B cell (primary cell): ENCODE measurements at regions not wholly inside any gene's neighbourhood (a gene's known extent, or its start where the extent isn't known, plus 50 kb on each side); places are given as distances from the start of the nearest gene placed in this dataset.

Experiments
- ATAC-seq: fragments of 200-7000 bp; cut with Tn5 transposase; one replicate; pipeline ENCODE4 v1.10.0; 2021; ENCODE audit warnings: low read depth, mild to moderate bottlenecking, moderate number of reproducible peaks, moderate library complexity
- CTCF ChIA-PET: fragments of 350-600 bp; sonication (Branson Sonifier 250); formaldehyde crosslinking; loops from one replicate; lab custom pipeline; 2021; ENCODE audit warnings: antibody characterized with exemption, inconsistent platforms; lab: Charles Lee
- POLR2A ChIA-PET: fragments of 350-600 bp; sonication (Branson Sonifier 250); formaldehyde crosslinking; loops from one replicate; lab custom pipeline; 2021; ENCODE audit warnings: antibody characterized with exemption; lab: Charles Lee
- DNase-seq: peaks from one replicate; pipeline ENCODE4 v3.0.0; 2013
- H2AFZ ChIP-seq: 2 replicates; pipeline ENCODE4 v1.6.1; 2012; ENCODE audit warnings: mild to moderate bottlenecking, low read depth, low read length; ENCODE audit not compliant: insufficient read depth, poor library complexity, severe bottlenecking
- H3K27ac ChIP-seq, 2 donors: 1 replicate in 1 of 2; 2 replicates in 1 of 2; pipeline ENCODE4 v1.5.1; 2012 to 2013; ENCODE audit warnings: low read length in 2 of 2, mild to moderate bottlenecking in 2 of 2, moderate library complexity in 1 of 2
- H3K27me3 ChIP-seq, 4 experiments: fragments of 200-600 bp in 1 of 4; sonication (generic) in 1 of 4; replicated peaks in 1 of 4; 1 replicate in 2 of 4; 2 replicates in 2 of 4; pipeline versions ENCODE4 v1.6.1 to v1.7.0; 2013 to 2016; ENCODE audit warnings: low read length in 3 of 4, mild to moderate bottlenecking in 2 of 4, mixed read lengths in 1 of 4, moderate library complexity in 1 of 4; ENCODE audit not compliant: insufficient read depth in 4 of 4, control insufficient read depth in 3 of 4; ENCODE audit errors: control extremely low read depth in 1 of 4
- H3K36me3 ChIP-seq, 2 experiments: replicated peaks in 1 of 2; 1 replicate in 1 of 2; 2 replicates in 1 of 2; pipeline versions ENCODE4 v1.6.1 to v1.7.1; 2013; ENCODE audit warnings: low read length in 1 of 2; ENCODE audit not compliant: insufficient read depth in 2 of 2, control insufficient read depth in 1 of 2; ENCODE audit errors: control extremely low read depth in 1 of 2, extremely low read depth in 1 of 2
- H3K4me1 ChIP-seq, 2 donors: fragments of 200-600 bp in 1 of 2; sonication (generic) in 1 of 2; 1 replicate in 1 of 2; 2 replicates in 1 of 2; pipeline versions ENCODE4 v1.5.1 to v1.6.1; 2013 to 2017; ENCODE audit warnings: low read length in 2 of 2; ENCODE audit not compliant: control insufficient read depth in 2 of 2, insufficient read depth in 2 of 2
- H3K4me2 ChIP-seq: replicated peaks from 2 replicates; pipeline ENCODE3; 2012; ENCODE audit warnings: mild to moderate bottlenecking, low read depth, low read length; ENCODE audit not compliant: poor library complexity, severe bottlenecking
- H3K4me3 ChIP-seq, 5 experiments: fragments of 200-600 bp in 1 of 5; sonication (generic) in 1 of 5; 1 replicate in 3 of 5; 2 replicates in 2 of 5; pipeline versions ENCODE4 v1.5.1 to v1.7.0; 2011 to 2016; ENCODE audit warnings: low read length in 4 of 5, mild to moderate bottlenecking in 4 of 5, low read depth in 2 of 5, control low read depth in 1 of 5, moderate library complexity in 1 of 5; ENCODE audit not compliant: insufficient read depth in 1 of 5; ENCODE audit errors: control extremely low read depth in 1 of 5, extremely low read depth in 1 of 5
- H3K79me2 ChIP-seq: fragments of 200-600 bp; sonication (generic); one replicate; pipeline ENCODE4 v1.6.0; 2016; ENCODE audit warnings: low read length; ENCODE audit not compliant: control insufficient read depth, insufficient read depth
- H3K9ac ChIP-seq: fragments of 200-600 bp; sonication (generic); 2 replicates; pipeline ENCODE4 v1.6.1; 2017; ENCODE audit warnings: mild to moderate bottlenecking, low read length, moderate library complexity
- H3K9me3 ChIP-seq, 3 donors: one replicate each; pipeline versions ENCODE4 v1.6.1 to v1.7.1; 2013; ENCODE audit warnings: low read length in 2 of 3; ENCODE audit not compliant: control insufficient read depth in 2 of 3, insufficient read depth in 1 of 3; ENCODE audit errors: control extremely low read depth in 1 of 3
- H4K20me1 ChIP-seq: 2 replicates; pipeline ENCODE4 v1.6.0; 2012; ENCODE audit warnings: mild to moderate bottlenecking, low read length; ENCODE audit not compliant: insufficient read depth, control insufficient read depth, poor library complexity, severe bottlenecking
- H3K27ac Mint-ChIP-seq: one replicate; pipeline ENCODE4 v1.8.0; 2021; ENCODE audit warnings: mixed read lengths
- H3K27me3 Mint-ChIP-seq: one replicate; pipeline ENCODE4 v1.8.0; 2021; ENCODE audit warnings: mixed read lengths
- H3K4me1 Mint-ChIP-seq: one replicate; pipeline ENCODE4 v1.8.0; 2021; ENCODE audit warnings: mixed read lengths
- H3K4me3 Mint-ChIP-seq: one replicate; pipeline ENCODE4 v1.8.0; 2021; ENCODE audit warnings: mixed read lengths
- H3K9me3 Mint-ChIP-seq: one replicate; pipeline ENCODE4 v1.8.0; 2022; ENCODE audit warnings: mixed read lengths; ENCODE audit not compliant: insufficient read depth
- CTCF ChIP-seq: fragments of 200-600 bp; IDR thresholded peaks from one replicate; pipeline ENCODE4 v1.8.0; 2022; ENCODE audit warnings: antibody characterized with exemption, mild to moderate bottlenecking
- EZH2 ChIP-seq: IDR thresholded peaks from 2 replicates; pipeline ENCODE4 v1.6.1; 2012; ENCODE audit warnings: borderline replicate concordance, low read depth, mild to moderate bottlenecking, moderate library complexity, low read length; ENCODE audit not compliant: insufficient read depth, poor library complexity, severe bottlenecking
- WGBS: methylation state at CpG from one replicate; pipeline ENCODE4 v1.1.5; 2013; ENCODE audit warnings: missing lambda C conversion rate; ENCODE audit not compliant: insufficient coverage; 5-methylcytosine and 5-hydroxymethylcytosine counted together
- intact Hi-C: fragments of 100-400 bp; cut with micrococcal nuclease; formaldehyde crosslinking; loops from one replicate; pipeline ENCODE4 v1.10.0; 2022

- Histone ChIP-seq H3K27me3 (no peaks in the 10 kb centered on the region), H3K9me3 (peaks cover 0 to 11% (median 0%) of the 10 kb centered on the region in 3 donors), H3K4me1 (no peaks in the 10 kb centered on the region), H3K4me3 (no peak overlapping the region), H4K20me1 (no peaks in the 10 kb centered on the region), H3K27ac (no peak overlapping the region), H3K9ac (no peak overlapping the region), H2AFZ (no peak overlapping the region), H3K4me2 (no peak overlapping the region), H3K36me3 (no peaks in the 10 kb centered on the region), H3K79me2 (no peaks in the 10 kb centered on the region)
- H3K4me1 Mint-ChIP-seq: no peaks in the 10 kb centered on the region
- H3K9me3 Mint-ChIP-seq: no peaks in the 10 kb centered on the region
- WGBS: 83% methylated on average over 2 of the region's 4 CpGs
- intact Hi-C loops: no loop called here
- TF ChIP-seq EZH2 (no peak), CTCF (no peak)
- CTCF ChIA-PET: no interaction called here
- no peak overlapping the region for H3K4me3 Mint-ChIP-seq
- ATAC-seq (no peak), DNase-seq (no peak)
- no peaks in the 10 kb centered on the region for H3K27me3 Mint-ChIP-seq
- POLR2A ChIA-PET: no interaction called here
- H3K27ac Mint-ChIP-seq: no peak overlapping the region
Measured at GRCh38 chr20:60956194-60956593, 295.9 kb upstream of the CDH4 start.

GRCh38 chr20:60957621-60958020, 294.4 kb upstream of the CDH4 start:
- H3K4me2 ChIP-seq: no peak overlapping the region
- no peak overlapping the region for H2AFZ ChIP-seq
- ATAC-seq (no peak), DNase-seq (no peak)
- ChIA-PET CTCF (no interaction called here), POLR2A (no interaction called here)
- H3K4me3 Mint-ChIP-seq: no peak overlapping the region
- H3K9me3 ChIP-seq: peaks cover 0 to 17% (median 0%) of the 10 kb centered on the region in 3 donors
- 83% methylated on average over 3 of the region's 3 CpGs for WGBS
- no peak overlapping the region for H3K27ac Mint-ChIP-seq
- H3K36me3 ChIP-seq: no peaks in the 10 kb centered on the region
- H3K9me3 Mint-ChIP-seq: no peaks in the 10 kb centered on the region
- no peaks in the 10 kb centered on the region for H3K27me3 Mint-ChIP-seq
- no peak overlapping the region for H3K27ac ChIP-seq
- no peaks in the 10 kb centered on the region for H3K79me2 ChIP-seq
- no peaks in the 10 kb centered on the region for H3K4me1 ChIP-seq
- intact Hi-C loops: no loop called here
- no peak for TF ChIP-seq CTCF
- no peak for TF ChIP-seq EZH2
- no peaks in the 10 kb centered on the region for H3K4me1 Mint-ChIP-seq
- no peak overlapping the region for H3K4me3 ChIP-seq
- no peaks in the 10 kb centered on the region for H4K20me1 ChIP-seq
- no peak overlapping the region for H3K9ac ChIP-seq
- H3K27me3 ChIP-seq: no peaks in the 10 kb centered on the region
